ENCODE measurements at regions not wholly inside any gene's neighbourhood (a gene's known extent, or its start where the extent isn't known, plus 50 kb on each side); places are given as distances from the start of the nearest gene placed in this dataset.

GRCh38 chr18:8504424-8504823 lies 104.8 kb upstream of the RAB12 start:
- TF ChIP-seq CTCF (IDR thresholded peaks at IDR 0.05; ENCODE audit: extremely low read depth in 1 of 2, insufficient read depth in 1 of 2, low read depth in 1 of 2, low read length in 2 of 2), result no peak
- no peak for TF ChIP-seq MYC (IDR thresholded peaks at IDR 0.05; ENCODE audit: low read depth, low read length)
- TF ChIP-seq FOS (IDR thresholded peaks at IDR 0.05; ENCODE audit: borderline replicate concordance, insufficient read depth, low read length), result no peak
